GM21381 (cell line): ENCODE measurements at regions not wholly inside any gene's neighbourhood (a gene's known extent, or its start where the extent isn't known, plus 50 kb on each side); places are given as distances from the start of the nearest gene placed in this dataset.

ENCODE experiments used
- ATAC-seq: cut with Tn5 transposase; IDR thresholded peaks from one replicate; pipeline ENCODE4 v1.9.1; 2021; ENCODE audit warnings: mild to moderate bottlenecking, moderate library complexity; ENCODE audit not compliant: unreplicated experiment

- ATAC-seq = no peak
These were observed 266.4 kb upstream of the BMP2 start for GRCh38 chr20:6501061-6501460.

DNA sequence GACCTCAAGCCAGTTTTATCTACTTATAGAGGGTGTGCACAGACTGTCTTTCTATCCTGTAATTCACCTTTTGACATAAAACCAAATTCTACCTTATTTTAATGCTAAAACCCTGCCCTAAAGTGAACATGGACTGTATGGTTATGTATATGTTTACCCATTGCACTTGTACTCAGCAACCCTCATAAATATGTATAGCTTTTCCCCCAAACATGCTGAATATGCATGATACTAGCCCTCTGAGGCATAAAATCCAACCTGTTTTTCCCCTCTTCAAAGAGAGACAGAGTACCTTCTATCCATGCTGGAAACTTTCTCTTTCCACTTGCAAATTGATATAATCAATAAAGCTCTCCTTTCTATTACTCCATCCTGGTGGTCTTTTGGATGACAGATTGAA lies 267.9 kb upstream of the BMP2 start:
- ATAC-seq = no peak

DNA sequence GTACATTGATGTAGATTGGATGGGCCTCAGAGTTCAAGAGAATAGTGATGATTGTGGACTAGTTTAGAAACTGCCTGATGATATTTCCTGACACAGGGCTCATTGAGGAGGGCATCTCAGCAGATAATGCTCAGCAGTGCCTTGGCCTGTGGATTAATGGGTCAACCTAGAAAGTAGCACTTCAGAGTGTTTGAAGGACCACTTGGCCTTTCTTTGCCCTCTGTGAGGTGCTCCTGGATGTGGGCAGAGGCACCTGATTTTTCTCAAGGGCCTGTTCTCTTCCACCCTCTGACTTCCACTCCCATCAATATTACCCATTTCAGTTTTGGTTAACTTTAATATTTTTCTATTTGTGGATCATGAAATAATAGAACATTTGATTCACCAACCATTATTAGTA lies 270.6 kb upstream of the BMP2 start:
- no peak for ATAC-seq

DNA sequence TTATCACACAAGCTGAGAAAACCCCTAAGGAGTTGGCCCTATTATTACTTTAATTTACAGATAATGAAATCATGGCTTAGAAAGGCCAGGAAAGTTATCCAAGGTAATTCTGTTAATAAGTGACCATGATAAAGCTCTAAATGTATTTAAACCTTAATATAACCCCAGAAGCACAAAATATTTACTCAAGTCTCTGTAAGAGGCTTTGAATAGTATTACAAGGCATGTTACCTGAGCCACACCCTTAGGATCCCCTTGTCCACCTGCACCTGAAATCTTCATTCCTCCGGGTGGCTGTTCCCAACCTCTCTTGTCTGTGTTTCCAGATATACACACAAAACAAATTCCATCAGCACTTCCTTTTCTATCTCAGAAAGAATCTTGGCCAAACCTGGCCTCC lies 271.6 kb upstream of the BMP2 start:
- ATAC-seq = no peak

GRCh38 chr20:6492271-6493055 lies 275.0 kb upstream of the BMP2 start:
- ATAC-seq = no peak

- ATAC-seq = no peak
These were observed 276.6 kb upstream of the BMP2 start for GRCh38 chr20:6490849-6491248.

DNA sequence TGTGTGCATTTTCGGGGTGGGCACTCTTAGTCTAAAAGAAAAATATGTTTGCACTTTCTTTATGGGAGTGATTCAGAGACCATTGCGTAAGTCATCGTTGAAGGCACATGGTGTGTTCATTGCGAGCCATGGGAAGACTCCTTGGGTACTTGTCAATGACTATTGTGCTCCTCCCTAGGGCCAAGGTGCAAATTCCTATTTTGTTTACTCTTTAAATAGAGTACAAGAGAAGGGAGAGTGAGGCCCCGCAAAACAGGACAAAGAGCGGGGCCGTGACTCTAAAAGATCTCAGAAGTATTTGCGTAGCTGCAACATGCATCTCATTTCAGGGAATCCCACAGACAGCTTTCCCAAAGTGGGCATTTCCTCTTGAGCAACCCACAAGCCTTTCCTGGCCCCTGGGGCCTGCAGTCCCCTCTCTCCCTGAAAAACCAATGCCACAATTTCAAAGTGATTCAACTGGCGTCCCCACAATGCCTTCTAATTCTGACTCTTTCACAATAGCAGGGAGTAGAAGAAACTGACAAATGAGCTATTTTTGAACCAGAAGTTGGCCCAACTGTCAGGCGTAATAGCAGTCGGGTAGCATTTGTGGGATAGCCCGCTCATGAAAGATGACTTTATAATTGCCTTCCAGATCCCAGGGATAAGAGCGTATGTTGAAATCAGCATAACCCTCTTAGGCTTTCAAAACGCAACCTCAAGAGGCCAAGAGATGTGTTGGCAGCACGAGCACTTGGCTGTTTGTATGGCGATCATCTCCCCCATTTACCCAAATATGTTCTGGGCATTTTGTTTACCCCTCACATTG lies 277.9 kb upstream of the BMP2 start:
- ATAC-seq = no peak

GRCh38 chr20:6485351-6485750 lies 282.1 kb upstream of the BMP2 start:
- no peak for ATAC-seq

DNA sequence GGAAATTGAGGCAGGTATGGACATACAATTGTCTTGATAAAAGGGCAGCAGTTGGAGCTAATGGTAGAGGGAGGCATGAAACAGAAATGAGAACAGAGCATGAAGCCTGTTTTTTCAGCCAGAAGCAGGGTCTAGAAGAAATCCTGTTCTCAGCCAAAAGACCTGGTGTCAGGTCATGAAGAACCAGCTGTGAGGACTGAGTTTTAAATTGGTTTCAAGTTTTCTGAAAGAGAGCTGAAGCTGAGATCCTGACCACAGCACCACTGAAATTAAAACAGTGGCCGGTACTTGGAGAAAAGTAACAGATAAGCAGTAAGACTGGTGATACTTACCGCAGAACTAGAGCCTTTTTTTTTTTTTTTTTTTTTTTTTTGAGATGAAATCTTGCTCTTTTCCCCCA lies 283.8 kb upstream of the BMP2 start:
- ATAC-seq = no peak

GRCh38 chr20:6482486-6482885 lies 285.0 kb upstream of the BMP2 start:
- ATAC-seq = no peak

DNA sequence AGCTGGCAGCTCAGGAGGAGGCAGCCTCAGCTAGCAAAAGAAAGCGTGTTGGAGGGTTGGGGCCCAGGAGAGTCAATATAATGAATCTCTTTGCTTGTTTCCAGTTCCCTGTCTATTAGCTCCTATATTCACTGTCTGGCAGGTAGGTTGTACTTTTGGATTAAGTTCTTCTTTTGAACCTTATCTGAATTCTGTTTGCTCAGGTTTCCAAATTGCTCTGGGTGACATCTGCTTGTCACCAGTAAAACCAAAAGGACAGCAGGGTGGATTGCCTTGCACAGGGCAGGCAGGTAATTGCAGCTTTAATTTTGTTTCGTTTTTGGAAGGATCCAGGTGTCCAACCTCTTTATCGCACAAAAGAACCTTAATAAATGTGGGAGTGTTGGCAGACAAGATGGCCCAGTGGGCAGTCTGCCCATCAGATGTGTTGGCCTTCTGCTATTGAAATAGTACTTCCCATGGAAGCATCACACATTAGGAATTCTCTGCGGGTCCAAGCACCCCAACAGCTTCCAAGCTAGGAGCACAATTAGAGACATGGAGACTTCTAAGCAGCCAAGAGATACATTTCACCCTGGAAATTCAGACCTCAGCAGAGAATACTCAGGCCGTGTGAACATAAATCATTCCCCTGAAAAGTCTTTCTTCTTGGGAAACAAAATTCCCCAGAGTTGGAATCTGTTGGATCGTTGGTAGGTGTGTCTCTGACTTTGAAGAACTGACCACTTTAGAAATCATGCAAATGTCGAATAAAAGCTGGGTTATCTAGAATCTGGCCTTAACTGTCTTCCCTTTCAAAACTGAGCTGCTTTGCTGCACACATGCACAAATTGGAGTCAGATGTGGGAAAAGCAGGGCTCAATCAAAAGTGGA lies 286.9 kb upstream of the BMP2 start:
- ATAC-seq = no peak

DNA sequence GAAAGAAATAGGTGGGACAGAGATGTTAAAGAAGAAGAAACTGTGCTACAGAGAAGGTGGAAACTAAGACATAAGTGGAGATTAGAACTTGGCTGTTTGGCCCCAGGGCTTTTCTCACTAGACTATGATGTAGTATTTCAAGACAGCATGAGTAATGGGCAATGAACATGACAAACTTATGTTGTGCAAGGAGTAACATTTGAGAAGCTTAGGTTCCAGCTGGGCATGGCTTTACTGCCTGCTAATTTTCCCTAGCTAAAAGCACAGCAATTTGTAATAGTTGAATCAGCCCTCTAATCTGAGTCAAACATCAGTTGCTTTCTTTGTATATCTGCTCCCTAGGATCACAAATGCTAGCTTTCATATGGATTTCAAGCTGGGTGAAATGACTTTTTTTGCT lies 294.3 kb upstream of the BMP2 start:
- no peak for ATAC-seq

DNA sequence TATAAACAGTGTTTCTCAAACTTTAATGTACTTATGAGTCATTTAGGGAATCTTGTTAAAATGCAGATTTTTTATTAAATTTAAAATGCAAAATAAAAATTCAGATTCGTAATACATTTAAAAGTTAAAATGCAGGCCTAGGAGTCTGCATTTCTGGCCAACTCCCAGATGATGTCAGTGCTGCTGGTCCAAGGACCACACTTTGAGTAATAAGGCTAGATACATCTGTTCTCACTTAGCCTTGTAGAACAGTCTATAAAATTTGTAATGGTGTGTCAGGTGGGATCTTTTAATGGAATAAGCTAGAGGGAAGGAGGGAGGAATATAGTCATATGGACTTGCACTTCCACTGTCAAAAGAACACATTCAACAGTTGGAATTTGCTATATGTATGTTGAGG lies 295.6 kb upstream of the BMP2 start:
- no peak for ATAC-seq

GRCh38 chr20:6471110-6471647 lies 296.3 kb upstream of the BMP2 start:
- no peak for ATAC-seq

GRCh38 chr20:6469695-6470094 lies 297.8 kb upstream of the BMP2 start:
- ATAC-seq = no peak

DNA sequence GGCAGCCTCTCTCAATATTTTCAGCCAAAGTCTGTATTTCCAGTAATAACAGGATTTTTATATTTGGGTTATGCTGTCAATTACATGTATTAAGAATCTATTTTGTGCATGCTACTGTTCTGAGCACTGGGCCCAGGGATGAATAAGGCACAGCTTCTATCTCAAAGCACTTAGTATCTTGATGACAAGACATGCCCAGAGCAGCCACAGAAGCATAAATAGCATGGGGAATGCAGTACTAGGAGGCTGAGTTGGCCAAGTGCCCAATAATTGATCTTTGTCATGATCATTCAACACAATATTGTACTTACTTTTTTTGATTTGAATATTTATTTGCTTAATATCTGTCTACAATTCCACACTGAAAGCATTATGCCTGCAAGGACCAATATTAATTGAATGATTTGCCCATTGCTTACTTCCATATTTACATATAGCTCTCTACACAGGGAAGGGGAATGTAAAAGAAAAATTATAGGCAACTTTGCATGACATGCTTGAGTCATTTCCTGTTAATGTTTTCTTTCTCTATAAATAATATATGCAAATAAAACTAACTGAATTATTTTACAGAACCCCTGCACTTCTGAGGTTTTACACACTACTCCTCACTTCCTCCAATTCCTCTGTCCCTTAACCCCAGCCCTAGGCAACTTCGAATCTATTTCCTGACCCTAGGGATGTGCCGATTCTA lies 298.9 kb upstream of the BMP2 start:
- no peak for ATAC-seq

DNA sequence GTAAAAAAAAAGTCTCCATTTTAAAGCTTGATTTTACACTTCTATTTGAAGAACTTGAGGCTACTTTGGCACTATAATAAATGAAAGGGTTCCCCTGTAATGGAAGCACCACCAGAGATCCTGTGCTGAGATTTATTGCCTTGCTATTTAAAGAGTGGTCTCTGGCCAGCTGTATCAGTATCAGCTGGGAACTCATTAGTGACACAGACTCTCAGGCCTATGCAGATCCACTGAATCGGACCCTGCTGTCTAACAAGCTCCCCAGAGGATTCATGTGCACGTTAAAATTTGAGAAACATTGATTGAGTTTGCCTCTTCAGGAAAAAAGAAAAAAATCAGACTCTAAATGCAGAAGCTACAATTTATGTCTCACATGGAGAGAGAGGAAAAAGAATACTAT lies 299.9 kb upstream of the BMP2 start:
- ATAC-seq = no peak

DNA sequence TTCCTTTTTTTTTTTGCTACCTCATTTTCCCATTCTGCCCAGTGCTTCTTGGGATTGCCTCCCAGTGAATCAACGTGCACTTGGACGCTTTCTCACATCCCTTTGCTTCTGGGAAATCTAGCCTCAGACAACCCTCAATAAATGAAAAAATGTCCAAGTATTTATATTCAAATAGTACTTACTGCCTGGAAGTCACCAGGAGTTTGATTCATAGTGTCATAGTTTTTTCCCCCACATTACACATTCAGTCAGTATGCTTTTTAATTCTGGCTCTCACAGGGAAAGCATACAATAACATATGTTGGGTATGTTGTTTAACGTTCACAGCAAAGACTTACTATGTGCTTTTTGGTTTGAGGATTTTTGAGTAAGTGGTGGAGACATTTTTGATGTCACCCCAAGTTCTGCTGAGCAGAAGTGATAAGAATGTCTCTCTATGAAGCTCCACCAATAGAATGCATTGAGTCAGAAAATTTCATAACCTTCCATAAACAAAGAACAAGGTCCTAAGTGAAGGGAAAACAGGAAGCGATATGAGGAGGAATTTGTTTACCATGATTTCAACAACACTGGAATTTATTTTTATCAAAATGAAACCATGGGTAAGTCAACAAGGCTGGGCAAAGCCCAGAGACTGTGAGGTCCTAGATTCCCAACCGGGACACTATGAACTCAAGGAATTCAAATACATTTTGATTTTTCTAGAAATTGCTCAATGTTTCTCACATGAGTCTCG lies 301.2 kb upstream of the BMP2 start:
- ATAC-seq = no peak

GRCh38 chr20:6450841-6451240 lies 316.6 kb upstream of the BMP2 start:
- ATAC-seq = no peak

GRCh38 chr20:6440443-6440799 lies 317.6 kb upstream of the FERMT1 start:
- no peak for ATAC-seq
